Uterus (tissue), 3 donors: ENCODE measurements at regions not wholly inside any gene's neighbourhood (a gene's known extent, or its start where the extent isn't known, plus 50 kb on each side); places are given as distances from the start of the nearest gene placed in this dataset.

ENCODE experiments used
- DNase-seq, 2 donors: peaks; one replicate each; pipeline ENCODE4 v3.0.0-alpha.2; 2019 to 2020
- H3K27ac ChIP-seq, 2 donors: fragments of 200-600 bp; sonication (generic); 1 replicate in 1 of 2; 2 replicates in 1 of 2; pipeline ENCODE4 v1.5.1; 2016 to 2018
- H3K27me3 ChIP-seq, 2 donors: fragments of 200-600 bp; sonication (generic); one replicate each; pipeline ENCODE4 v1.5.1; 2018 to 2019; ENCODE audit warnings: control low read depth in 1 of 2
- H3K36me3 ChIP-seq, 2 donors: fragments of 200-600 bp; sonication (generic); one replicate each; pipeline ENCODE4 v1.5.1; 2019; ENCODE audit warnings: control low read depth in 1 of 2
- H3K4me1 ChIP-seq, 2 donors: fragments of 200-600 bp; sonication (generic); one replicate each; pipeline ENCODE4 v1.5.1; 2018 to 2019; ENCODE audit warnings: control low read depth in 1 of 2
- H3K4me3 ChIP-seq, 2 donors: fragments of 200-600 bp; sonication (generic); 1 replicate in 1 of 2; 2 replicates in 1 of 2; pipeline ENCODE4 v1.5.1; 2018 to 2019; ENCODE audit warnings: mild to moderate bottlenecking in 1 of 2
- H3K9me3 ChIP-seq, 2 donors: fragments of 200-600 bp; sonication (generic); one replicate each; pipeline ENCODE4 v1.5.1; 2019; ENCODE audit warnings: control low read depth in 1 of 2
- CTCF ChIP-seq, 4 experiments: fragments of 200-600 bp in 2 of 4; fragments of 450-650 bp in 2 of 4; sonication (generic) in 2 of 4; IDR thresholded peaks; one replicate each; pipeline ENCODE4 v1.5.1; 2016 to 2019; ENCODE audit warnings: antibody characterized with exemption in 4 of 4, mild to moderate bottlenecking in 2 of 4, moderate library complexity in 1 of 4
- POLR2A ChIP-seq, 2 donors: fragments of 450-650 bp; IDR thresholded peaks; one replicate each; pipeline ENCODE4 v1.6.1; 2016; ENCODE audit warnings: antibody characterized with exemption in 2 of 2, mild to moderate bottlenecking in 1 of 2, moderate library complexity in 1 of 2
- intact Hi-C: fragments of 100-400 bp; cut with DNase I; formaldehyde crosslinking; loops from one replicate; pipeline ENCODE4 v1.15.1; 2023; ENCODE audit warnings: low total_unique reads
- donor health status: DM: yes; HTN: yes; CAD: no.

- Histone ChIP-seq H3K4me1 (no peaks in the 10 kb centered on the region), H3K27me3 (no peaks in the 10 kb centered on the region), H3K27ac (no peak overlapping the region), H3K36me3 (no peaks in the 10 kb centered on the region), H3K9me3 (no peaks in the 10 kb centered on the region), H3K4me3 (no peak overlapping the region)
- intact Hi-C loops: no loop called here
- no peak for DNase-seq
- TF ChIP-seq CTCF (IDR thresholded peaks at IDR 0.05) (no peak), POLR2A (IDR thresholded peaks at IDR 0.05) (no peak)
These were observed 334.3 kb downstream of the C16orf95 start for GRCh38 chr16:86982912-86983311.

- TF ChIP-seq CTCF (IDR thresholded peaks at IDR 0.05): no peak
- TF ChIP-seq POLR2A (IDR thresholded peaks at IDR 0.05): no peak
These were observed 333.6 kb downstream of the C16orf95 start for GRCh38 chr16:86983621-86984020.

GRCh38 chr16:86984343-86984742, 332.8 kb downstream of the C16orf95 start:
- Histone ChIP-seq H3K36me3 (no peaks in the 10 kb centered on the region), H3K9me3 (no peaks in the 10 kb centered on the region), H3K27me3 (no peaks in the 10 kb centered on the region), H3K27ac (no peak overlapping the region), H3K4me3 (no peak overlapping the region), H3K4me1 (no peaks in the 10 kb centered on the region)
- intact Hi-C loops: no loop called here
- no peak for DNase-seq
- no peak for TF ChIP-seq CTCF (IDR thresholded peaks at IDR 0.05)
- TF ChIP-seq POLR2A (IDR thresholded peaks at IDR 0.05): no peak

More at GRCh38 chr16:86983621-86984020, 333.6 kb downstream of the C16orf95 start:
- Histone ChIP-seq H3K27me3 (no peaks in the 10 kb centered on the region), H3K36me3 (no peaks in the 10 kb centered on the region), H3K27ac (no peak overlapping the region), H3K4me1 (no peaks in the 10 kb centered on the region), H3K4me3 (no peak overlapping the region), H3K9me3 (no peaks in the 10 kb centered on the region)
- DNase-seq: no peak
- intact Hi-C loops: no loop called here

- DNase-seq: no peak
- no peaks in the 10 kb centered on the region for H3K4me1 ChIP-seq
These were observed 332.1 kb downstream of the C16orf95 start for GRCh38 chr16:86984991-86985647.

GRCh38 chr16:86985648-86986015, 331.6 kb downstream of the C16orf95 start:
- intact Hi-C loops: no loop called here
- Histone ChIP-seq H3K36me3 (no peaks in the 10 kb centered on the region), H3K27me3 (no peaks in the 10 kb centered on the region), H3K4me1 (no peaks in the 10 kb centered on the region), H3K27ac (no peak overlapping the region), H3K4me3 (no peak overlapping the region), H3K9me3 (no peaks in the 10 kb centered on the region)
- TF ChIP-seq POLR2A (IDR thresholded peaks at IDR 0.05) (no peak), CTCF (IDR thresholded peaks at IDR 0.05) (no peak)
- no peak for DNase-seq

More at GRCh38 chr16:86984991-86985647, 332.1 kb downstream of the C16orf95 start:
- Histone ChIP-seq H3K36me3 (no peaks in the 10 kb centered on the region), H3K4me3 (no peak overlapping the region), H3K27me3 (no peaks in the 10 kb centered on the region), H3K27ac (no peak overlapping the region), H3K9me3 (no peaks in the 10 kb centered on the region)
- TF ChIP-seq POLR2A (IDR thresholded peaks at IDR 0.05): no peak
- TF ChIP-seq CTCF (IDR thresholded peaks at IDR 0.05): no peak
- intact Hi-C loops: no loop called here
